ENCODE measurements at regions not wholly inside any gene's neighbourhood (a gene's known extent, or its start where the extent isn't known, plus 50 kb on each side); places are given as distances from the start of the nearest gene placed in this dataset.

- no peak for TF ChIP-seq CTCF (IDR thresholded peaks at IDR 0.05; ENCODE audit: extremely low read depth, insufficient read depth, missing control alignments)
- DNase-seq (ENCODE audit: low spot score), result no peak
- in situ Hi-C loops (cut with MboI; ENCODE audit: low pct_unique_long_range_greater_than_20kb, low sequenced_read_pairs, unreplicated experiment), result no loop called here
Measured at GRCh38 chr5:133663397-133664054, 51.2 kb upstream of the FSTL4 start.

GRCh38 chr5:133662578-133662977 is 50.2 kb upstream of the FSTL4 start:
- TF ChIP-seq CTCF (IDR thresholded peaks at IDR 0.05; ENCODE audit: extremely low read depth, insufficient read depth, missing control alignments), result no peak
- DNase-seq (ENCODE audit: low spot score), result no peak
- in situ Hi-C loops (cut with MboI; ENCODE audit: low pct_unique_long_range_greater_than_20kb, low sequenced_read_pairs, unreplicated experiment), result no loop called here

Data from GM13977 (cell line).